OCI-LY7 (cell line): ENCODE measurements at regions not wholly inside any gene's neighbourhood (a gene's known extent, or its start where the extent isn't known, plus 50 kb on each side); places are given as distances from the start of the nearest gene placed in this dataset.

Source experiments
- BruUV-seq: library from RNA; stranded (reverse); fragments of 400-500 nt; replicated peaks from 2 replicates; lab custom pipeline; 2021; lab: Mats Ljungman, UMichigan
- CTCF ChIA-PET: fragments of 300-600 bp; sonication (Branson Sonifier 250); formaldehyde crosslinking; loops from one replicate; lab custom pipeline; 2022; ENCODE audit warnings: antibody characterized with exemption; ENCODE audit not compliant: unreplicated experiment; lab: Charles Lee
- POLR2A ChIA-PET: fragments of 300-600 bp; sonication (Branson Sonifier 250); formaldehyde crosslinking; loops from one replicate; lab custom pipeline; 2022; ENCODE audit warnings: antibody characterized with exemption; lab: Charles Lee
- DNase-seq: peaks from one replicate; pipeline ENCODE4 v3.0.0-alpha.2; 2015; ENCODE audit warnings: low spot score
- H2AFZ ChIP-seq: fragments of 200-600 bp; sonication (generic), shearing (Covaris generic); 2 replicates; pipeline ENCODE4 v1.6.1; 2014; ENCODE audit warnings: mild to moderate bottlenecking, antibody characterized with exemption, low read length, moderate library complexity
- H3K27ac ChIP-seq: fragments of 200-600 bp; sonication (generic); 2 replicates; pipeline ENCODE4 v1.5.1; 2014; ENCODE audit warnings: mixed run types, low read depth, mild to moderate bottlenecking, moderate library complexity, low read length, inconsistent platforms; ENCODE audit not compliant: poor library complexity, severe bottlenecking
- H3K36me3 ChIP-seq: fragments of 200-600 bp; sonication (generic); 2 replicates; pipeline ENCODE4 v1.6.1; 2014; ENCODE audit warnings: mild to moderate bottlenecking, antibody characterized with exemption, low read length, moderate library complexity, mixed read lengths; ENCODE audit not compliant: insufficient read depth
- H3K4me1 ChIP-seq: fragments of 200-600 bp; sonication (generic); 2 replicates; pipeline ENCODE4 v1.5.1; 2014; ENCODE audit warnings: mild to moderate bottlenecking, low read length; ENCODE audit not compliant: insufficient read depth, poor library complexity, severe bottlenecking
- H3K4me2 ChIP-seq: fragments of 200-600 bp; sonication (generic); 2 replicates; pipeline ENCODE4 v1.6.1; 2014; ENCODE audit warnings: mild to moderate bottlenecking, low read length
- H3K4me3 ChIP-seq: fragments of 200-600 bp; sonication (generic); 2 replicates; pipeline ENCODE4 v1.5.1; 2014; ENCODE audit warnings: mild to moderate bottlenecking, low read depth, low read length; ENCODE audit not compliant: poor library complexity, severe bottlenecking
- H3K79me2 ChIP-seq: fragments of 200-600 bp; sonication (generic); 2 replicates; pipeline ENCODE4 v1.6.1; 2016; ENCODE audit warnings: low read depth, mild to moderate bottlenecking, low read length, moderate library complexity, mixed read lengths; ENCODE audit not compliant: insufficient read depth
- H3K9me2 ChIP-seq: fragments of 200-600 bp; sonication (generic); 2 replicates; pipeline ENCODE4 v1.6.1; 2016; ENCODE audit warnings: mild to moderate bottlenecking, low read length, mixed read lengths; ENCODE audit not compliant: insufficient read depth
- H3K9me3 ChIP-seq: fragments of 200-600 bp; sonication (generic); 2 replicates; pipeline ENCODE4 v1.6.1; 2014; ENCODE audit warnings: mild to moderate bottlenecking, mixed run types, low read length, mixed read lengths
- H4K20me1 ChIP-seq: fragments of 200-600 bp; sonication (generic); 2 replicates; pipeline ENCODE4 v1.6.1; 2014; ENCODE audit warnings: mild to moderate bottlenecking, antibody characterized with exemption, low read length, moderate library complexity, mixed read lengths; ENCODE audit not compliant: insufficient read depth
- EZH2phosphoT487 ChIP-seq: fragments of 200-600 bp; sonication (generic); IDR thresholded peaks from 2 replicates; pipeline ENCODE4 v1.6.1; 2018; ENCODE audit warnings: low read depth, borderline replicate concordance, mild to moderate bottlenecking, mixed run types, antibody characterized with exemption, low read length, moderate library complexity, mixed read lengths
- intact Hi-C: fragments of 100-400 bp; cut with micrococcal nuclease; formaldehyde crosslinking; loops from one replicate; pipeline ENCODE4 v1.10.0; 2022; ENCODE audit not compliant: unreplicated experiment
- TF ChIP-seq, protein P1 (sequence below): fragments of 200-600 bp; sonication (generic); conservative IDR thresholded peaks from 2 replicates; pipeline ENCODE4 v1.5.1; 2014; ENCODE audit warnings: mild to moderate bottlenecking, antibody characterized with exemption, low read length, moderate library complexity, mixed read lengths

DNA sequence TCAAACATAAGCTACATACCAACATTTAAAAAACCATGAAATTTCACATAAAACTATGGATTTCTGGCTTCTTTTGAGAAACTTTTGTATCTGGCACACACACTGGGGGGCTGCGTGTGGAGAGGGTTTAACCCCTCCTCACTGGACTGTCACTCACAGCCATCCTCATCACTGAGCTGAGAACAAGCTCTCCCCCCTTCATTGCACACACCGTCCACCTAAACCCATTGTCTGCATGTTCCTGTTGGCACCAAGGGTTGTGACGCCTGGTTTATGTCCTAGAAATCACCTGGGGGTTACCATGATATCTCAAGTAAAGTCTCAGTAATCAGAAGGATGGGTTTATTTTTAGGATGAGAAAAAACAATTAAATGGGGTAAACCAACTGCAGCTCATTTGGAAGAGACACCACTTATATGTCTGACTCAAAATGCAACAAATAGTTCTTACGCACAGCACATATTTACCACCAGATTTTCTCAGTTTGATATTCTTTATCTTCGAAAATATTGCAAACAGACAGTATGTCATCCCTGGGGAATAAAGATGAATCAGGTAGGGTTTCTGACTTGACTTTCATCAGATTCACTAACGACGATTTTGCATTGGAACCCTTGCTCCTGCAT lies 218.5 kb upstream of the KLF6 start:
- Histone ChIP-seq H3K79me2 (no peaks in the 10 kb centered on the region), H3K4me2 (no peak overlapping the region), H3K27ac (no peak overlapping the region), H3K4me3 (no peak overlapping the region), H2AFZ (no peak overlapping the region), H3K36me3 (no peaks in the 10 kb centered on the region), H3K4me1 (no peaks in the 10 kb centered on the region), H3K9me3 (0 out of 2 replicates have a peak, but pooled peaks cover 4% of the 10 kb centered on the region), H3K9me2 (no peaks in the 10 kb centered on the region), H4K20me1 (no peaks in the 10 kb centered on the region)
- CTCF ChIA-PET, result no interaction called here
- intact Hi-C loops, result no loop called here
- BruUV-seq, result no TSS peak
- POLR2A ChIA-PET, result no interaction called here
- DNase-seq, result no peak
- TF ChIP-seq, protein P1, sequence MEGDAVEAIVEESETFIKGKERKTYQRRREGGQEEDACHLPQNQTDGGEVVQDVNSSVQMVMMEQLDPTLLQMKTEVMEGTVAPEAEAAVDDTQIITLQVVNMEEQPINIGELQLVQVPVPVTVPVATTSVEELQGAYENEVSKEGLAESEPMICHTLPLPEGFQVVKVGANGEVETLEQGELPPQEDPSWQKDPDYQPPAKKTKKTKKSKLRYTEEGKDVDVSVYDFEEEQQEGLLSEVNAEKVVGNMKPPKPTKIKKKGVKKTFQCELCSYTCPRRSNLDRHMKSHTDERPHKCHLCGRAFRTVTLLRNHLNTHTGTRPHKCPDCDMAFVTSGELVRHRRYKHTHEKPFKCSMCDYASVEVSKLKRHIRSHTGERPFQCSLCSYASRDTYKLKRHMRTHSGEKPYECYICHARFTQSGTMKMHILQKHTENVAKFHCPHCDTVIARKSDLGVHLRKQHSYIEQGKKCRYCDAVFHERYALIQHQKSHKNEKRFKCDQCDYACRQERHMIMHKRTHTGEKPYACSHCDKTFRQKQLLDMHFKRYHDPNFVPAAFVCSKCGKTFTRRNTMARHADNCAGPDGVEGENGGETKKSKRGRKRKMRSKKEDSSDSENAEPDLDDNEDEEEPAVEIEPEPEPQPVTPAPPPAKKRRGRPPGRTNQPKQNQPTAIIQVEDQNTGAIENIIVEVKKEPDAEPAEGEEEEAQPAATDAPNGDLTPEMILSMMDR, result no peak
- TF ChIP-seq EZH2phosphoT487, result no peak

DNA sequence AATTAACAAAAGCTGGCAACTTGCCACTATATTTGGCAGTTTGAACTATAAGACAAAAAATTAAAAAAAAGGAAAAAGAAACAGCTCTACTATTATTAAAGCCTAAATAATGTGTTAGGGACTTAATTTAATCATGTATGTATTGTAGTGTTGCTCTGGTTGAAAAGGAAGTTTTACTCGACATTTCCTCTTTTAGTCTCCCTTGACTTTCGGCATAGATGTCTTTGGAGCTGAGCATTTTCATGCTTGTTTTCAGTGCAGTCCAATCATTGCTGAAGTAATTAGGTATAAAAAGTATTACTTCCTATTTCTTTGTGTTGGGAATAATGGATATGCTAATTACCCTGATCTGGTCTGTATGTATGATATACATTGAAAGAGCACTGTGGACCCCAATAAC lies 216.8 kb upstream of the KLF6 start:
- ChIA-PET POLR2A (interaction anchor here (0.7 kb wide), 1 partner anchor 424 kb away, joined by 3 read pairs; no protein-coding TSS in a partner anchor), CTCF (no interaction called here)
- TF ChIP-seq, protein P1, result no peak
- TF ChIP-seq EZH2phosphoT487, result no peak
- Histone ChIP-seq H3K4me2 (no peak overlapping the region), H3K27ac (no peak overlapping the region), H3K9me2 (no peaks in the 10 kb centered on the region), H4K20me1 (no peaks in the 10 kb centered on the region), H3K9me3 (0 out of 2 replicates have a peak, but pooled peaks cover 4% of the 10 kb centered on the region), H3K4me3 (no peak overlapping the region), H3K79me2 (no peaks in the 10 kb centered on the region), H3K36me3 (no peaks in the 10 kb centered on the region), H3K4me1 (no peaks in the 10 kb centered on the region), H2AFZ (no peak overlapping the region)
- intact Hi-C loops, result no loop called here
- BruUV-seq, result no TSS peak
- DNase-seq, result no peak

DNA sequence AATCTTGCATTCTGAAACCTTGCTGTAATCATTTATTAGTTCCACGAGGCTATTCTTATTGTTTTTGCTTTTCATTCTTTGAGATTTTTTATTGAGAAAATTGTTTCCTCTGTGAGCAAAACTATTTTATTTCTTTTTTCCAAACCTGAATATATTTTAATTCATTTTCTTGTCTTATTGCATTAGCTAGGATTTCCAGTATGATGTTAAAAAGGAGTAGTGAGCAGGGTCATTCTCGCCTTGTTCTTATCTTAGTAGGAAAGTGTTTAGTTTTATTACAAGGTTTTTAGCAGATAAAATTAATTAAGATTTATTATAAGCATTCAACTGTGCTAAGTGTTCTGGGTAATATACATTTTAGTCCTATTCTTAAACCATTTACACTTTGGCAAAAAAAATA lies 214.6 kb upstream of the KLF6 start:
- Histone ChIP-seq H3K27ac (no peak overlapping the region), H2AFZ (no peak overlapping the region), H3K9me3 (0 out of 2 replicates have a peak, but pooled peaks cover 4% of the 10 kb centered on the region), H3K79me2 (no peaks in the 10 kb centered on the region), H4K20me1 (no peaks in the 10 kb centered on the region), H3K4me2 (no peak overlapping the region), H3K4me1 (no peaks in the 10 kb centered on the region), H3K36me3 (no peaks in the 10 kb centered on the region), H3K9me2 (no peaks in the 10 kb centered on the region), H3K4me3 (no peak overlapping the region)
- no peak for DNase-seq
- no peak for TF ChIP-seq EZH2phosphoT487
- TF ChIP-seq, protein P1, result no peak
- CTCF ChIA-PET, result no interaction called here
- POLR2A ChIA-PET, result interaction anchor here (0.7 kb wide), 1 partner anchor 527 kb away, joined by 3 read pairs; no protein-coding TSS in a partner anchor
- intact Hi-C loops, result no loop called here
- no TSS peak for BruUV-seq
